NCI-H2081 treated with DMSO at 0.1 percent for 48 hours (cell line): ENCODE measurements at regions not wholly inside any gene's neighbourhood (a gene's known extent, or its start where the extent isn't known, plus 50 kb on each side); places are given as distances from the start of the nearest gene placed in this dataset.

ENCODE experiments used
- DNase-seq: peaks from one replicate; lab custom pipeline; 2025; lab: John Stamatoyannopoulos, UW

GRCh38 chr2:22486343-22486742, 898.6 kb upstream of the KLHL29 start:
- no peak for DNase-seq

- DNase-seq, result no peak
Measured at GRCh38 chr2:22487036-22487435, 897.9 kb upstream of the KLHL29 start.

- no peak for DNase-seq
Measured at GRCh38 chr2:22487541-22487940, 897.4 kb upstream of the KLHL29 start.

- DNase-seq, result no peak
Measured at GRCh38 chr2:22491442-22491841, 893.5 kb upstream of the KLHL29 start.

GRCh38 chr2:22494156-22494555, 890.8 kb upstream of the KLHL29 start:
- no peak for DNase-seq

- no peak for DNase-seq
Measured at GRCh38 chr2:22497064-22497463, 887.9 kb upstream of the KLHL29 start.

- no peak for DNase-seq
Measured at GRCh38 chr2:22497789-22498188, 887.2 kb upstream of the KLHL29 start.

GRCh38 chr2:22499082-22499839, 885.7 kb upstream of the KLHL29 start:
- DNase-seq, result no peak

GRCh38 chr2:22500555-22500935, 884.4 kb upstream of the KLHL29 start:
- DNase-seq, result no peak

- DNase-seq, result no peak
Measured at GRCh38 chr2:22501851-22502250, 883.1 kb upstream of the KLHL29 start.

- DNase-seq, result no peak
Measured at GRCh38 chr2:22513563-22513962, 871.4 kb upstream of the KLHL29 start.

GRCh38 chr2:22517141-22517540, 867.8 kb upstream of the KLHL29 start:
- DNase-seq, result no peak

GRCh38 chr2:22518641-22519040, 866.3 kb upstream of the KLHL29 start:
- DNase-seq, result no peak

- DNase-seq, result no peak
Measured at GRCh38 chr2:22520369-22521288, 864.4 kb upstream of the KLHL29 start.

- no peak for DNase-seq
Measured at GRCh38 chr2:22521620-22522019, 863.4 kb upstream of the KLHL29 start.

GRCh38 chr2:22525681-22526080, 859.3 kb upstream of the KLHL29 start:
- DNase-seq, result no peak

- no peak for DNase-seq
Measured at GRCh38 chr2:22530131-22530530, 854.8 kb upstream of the KLHL29 start.

GRCh38 chr2:22536133-22536532, 848.8 kb upstream of the KLHL29 start:
- no peak for DNase-seq

GRCh38 chr2:22554453-22554852, 830.5 kb upstream of the KLHL29 start:
- DNase-seq, result no peak

- no peak for DNase-seq
Measured at GRCh38 chr2:22557406-22557805, 827.6 kb upstream of the KLHL29 start.

- DNase-seq, result no peak
Measured at GRCh38 chr2:22560021-22560420, 825.0 kb upstream of the KLHL29 start.

GRCh38 chr2:22579341-22579740, 805.6 kb upstream of the KLHL29 start:
- DNase-seq, result no peak

- no peak for DNase-seq
Measured at GRCh38 chr2:22582107-22582506, 802.9 kb upstream of the KLHL29 start.
